H1 (cell line): ENCODE measurements at regions not wholly inside any gene's neighbourhood (a gene's known extent, or its start where the extent isn't known, plus 50 kb on each side); places are given as distances from the start of the nearest gene placed in this dataset.

Experiments used
- CTCF ChIA-PET: fragments of 300-600 bp; sonication (Branson Sonifier 250); formaldehyde crosslinking; loops from one replicate; lab custom pipeline; 2021; ENCODE audit not compliant: partially characterized antibody; lab: Charles Lee
- POLR2A ChIA-PET: fragments of 300-600 bp; sonication (Branson Sonifier 250); formaldehyde crosslinking; loops from one replicate; lab custom pipeline; 2021; ENCODE audit warnings: inconsistent platforms; ENCODE audit not compliant: partially characterized antibody; lab: Charles Lee
- DNase-seq, 2 experiments: peaks; one replicate each; pipeline versions ENCODE4 v3.0.0 to v3.0.0-alpha.2; 2010 to 2022; ENCODE audit warnings: low spot score in 2 of 2, low read depth in 1 of 2, mixed read lengths in 1 of 2
- FAIRE-seq: peaks from 2 replicates; lab custom pipeline; 2011; peaks lifted over from hg19 to GRCh38; lab: Jason Lieb, UNC
- H2AFZ ChIP-seq: 2 replicates; pipeline ENCODE4 v1.8.1; 2012; ENCODE audit warnings: low read length, inconsistent platforms
- H2AK5ac ChIP-seq: 2 replicates; pipeline ENCODE4 v1.6.1; 2013; ENCODE audit warnings: low read depth, low read length
- H2BK120ac ChIP-seq: replicated peaks from 2 replicates; pipeline ENCODE3; 2013; ENCODE audit warnings: low read depth, low read length, inconsistent platforms
- H2BK12ac ChIP-seq: 2 replicates; pipeline ENCODE4 v1.6.1; 2013; ENCODE audit warnings: low read depth, low read length
- H2BK15ac ChIP-seq: 2 replicates; pipeline ENCODE4 v1.6.1; 2013; ENCODE audit warnings: low read length
- H2BK20ac ChIP-seq: 2 replicates; pipeline ENCODE4 v1.6.1; 2013; ENCODE audit warnings: low read length
- H2BK5ac ChIP-seq: 2 replicates; pipeline ENCODE4 v1.6.1; 2013; ENCODE audit warnings: low read depth, low read length
- H3K14ac ChIP-seq: 2 replicates; pipeline ENCODE4 v1.6.1; 2013; ENCODE audit warnings: inconsistent platforms; ENCODE audit not compliant: insufficient read length
- H3K18ac ChIP-seq: 2 replicates; pipeline ENCODE4 v1.6.1; 2013; ENCODE audit warnings: low read length; ENCODE audit errors: extremely low read depth
- H3K23ac ChIP-seq: 2 replicates; pipeline ENCODE4 v1.6.1; 2013; ENCODE audit warnings: inconsistent platforms; ENCODE audit not compliant: insufficient read length
- H3K23me2 ChIP-seq: 2 replicates; pipeline ENCODE4 v1.6.1; 2013; ENCODE audit warnings: low read depth, low read length
- H3K27ac ChIP-seq: 2 replicates; pipeline ENCODE4 v1.6.1; 2011; ENCODE audit warnings: low read depth, low read length, inconsistent platforms
- H3K27me3 ChIP-seq, 4 experiments: replicated peaks in 1 of 4; 1 replicate in 1 of 4; 2 replicates in 3 of 4; pipeline versions ENCODE4 v1.6.1 to v1.8.1; 2011 to 2013; ENCODE audit warnings: low read length in 3 of 4, mild to moderate bottlenecking in 3 of 4, inconsistent platforms in 2 of 4, mixed read lengths in 2 of 4, moderate library complexity in 1 of 4; ENCODE audit not compliant: control insufficient read depth in 3 of 4, insufficient read depth in 3 of 4; ENCODE audit errors: extremely low read depth in 1 of 4
- H3K36me3 ChIP-seq, 4 experiments: 2 replicates each; pipeline versions ENCODE4 v1.6.1 to v1.8.1; 2011 to 2013; ENCODE audit warnings: mild to moderate bottlenecking in 4 of 4, low read length in 3 of 4, moderate library complexity in 2 of 4, control low read depth in 1 of 4, inconsistent platforms in 1 of 4; ENCODE audit not compliant: insufficient read depth in 4 of 4, control insufficient read depth in 2 of 4
- H3K4ac ChIP-seq: replicated peaks from 2 replicates; pipeline ENCODE3; 2013; ENCODE audit warnings: low read length, low read depth, mixed read lengths, inconsistent platforms; ENCODE audit not compliant: insufficient read length
- H3K4me1 ChIP-seq, 4 experiments: replicated peaks in 1 of 4; 1 replicate in 1 of 4; 2 replicates in 3 of 4; pipeline versions ENCODE4 v1.6.1 to v1.8.1; 2011 to 2013; ENCODE audit warnings: low read length in 3 of 4, inconsistent platforms in 2 of 4, mixed read lengths in 1 of 4; ENCODE audit not compliant: insufficient read depth in 4 of 4, control insufficient read depth in 3 of 4
- H3K4me2 ChIP-seq, 2 experiments: 2 replicates each; pipeline versions ENCODE4 v1.6.1 to v1.8.1; 2011 to 2013; ENCODE audit warnings: low read depth in 2 of 2, low read length in 2 of 2, control low read depth in 1 of 2, inconsistent platforms in 1 of 2, mild to moderate bottlenecking in 1 of 2; ENCODE audit not compliant: insufficient read depth in 1 of 2
- H3K4me3 ChIP-seq, 4 experiments: fragments of 200-600, 300-600 bp in 1 of 4; sonication (generic), shearing (Covaris generic), sonication (Bioruptor Twin) in 1 of 4; 2 replicates each; pipeline versions ENCODE4 v1.5.1 to v1.8.1; 2011 to 2016; ENCODE audit warnings: low read length in 4 of 4, low read depth in 3 of 4, control low read depth in 2 of 4, inconsistent platforms in 2 of 4, mild to moderate bottlenecking in 2 of 4, mixed read lengths in 1 of 4, moderate library complexity in 1 of 4; ENCODE audit not compliant: insufficient read depth in 2 of 4; ENCODE audit errors: extremely low read depth in 1 of 4
- H3K56ac ChIP-seq: replicated peaks from 2 replicates; pipeline ENCODE3; 2013; ENCODE audit warnings: low read depth, mild to moderate bottlenecking, mixed read lengths, low read length, inconsistent platforms; ENCODE audit not compliant: insufficient read length
- H3K79me1 ChIP-seq: 2 replicates; pipeline ENCODE4 v1.6.1; 2013; ENCODE audit warnings: low read depth, low read length, control low read depth
- H3K79me2 ChIP-seq, 2 experiments: 2 replicates each; pipeline versions ENCODE4 v1.6.1 to v1.8.1; 2012 to 2013; ENCODE audit warnings: low read length in 2 of 2, mild to moderate bottlenecking in 2 of 2, inconsistent platforms in 1 of 2; ENCODE audit not compliant: insufficient read depth in 2 of 2, control insufficient read depth in 1 of 2
- H3K9ac ChIP-seq, 4 experiments: replicated peaks in 1 of 4; 1 replicate in 1 of 4; 2 replicates in 3 of 4; pipeline versions ENCODE4 v1.6.1 to v1.8.1; 2011 to 2013; ENCODE audit warnings: low read depth in 3 of 4, low read length in 3 of 4, control low read depth in 2 of 4, mild to moderate bottlenecking in 2 of 4, moderate library complexity in 2 of 4, inconsistent platforms in 1 of 4; ENCODE audit errors: extremely low read depth in 1 of 4
- H3K9me3 ChIP-seq, 2 experiments: 2 replicates each; pipeline versions ENCODE4 v1.6.1 to v1.8.1; 2012 to 2013; ENCODE audit warnings: mild to moderate bottlenecking in 2 of 2, moderate library complexity in 2 of 2, control low read depth in 1 of 2, inconsistent platforms in 1 of 2, low read depth in 1 of 2, low read length in 1 of 2, mixed read lengths in 1 of 2; ENCODE audit not compliant: insufficient read depth in 2 of 2
- H4K20me1 ChIP-seq, 2 experiments: replicated peaks in 1 of 2; 2 replicates each; pipeline versions ENCODE3 to v1.8.1; 2011 to 2013; ENCODE audit warnings: inconsistent platforms in 2 of 2, low read length in 2 of 2, mild to moderate bottlenecking in 1 of 2; ENCODE audit not compliant: insufficient read depth in 2 of 2, control insufficient read depth in 1 of 2
- H4K5ac ChIP-seq: 2 replicates; pipeline ENCODE4 v1.6.1; 2013; ENCODE audit warnings: low read length, low read depth, mixed read lengths, inconsistent platforms; ENCODE audit not compliant: insufficient read length
- H4K8ac ChIP-seq: 2 replicates; pipeline ENCODE4 v1.8.0; 2013; ENCODE audit warnings: mild to moderate bottlenecking, moderate library complexity, low read length, inconsistent platforms; ENCODE audit not compliant: insufficient read depth; ENCODE audit errors: extremely low read depth
- H4K91ac ChIP-seq: replicated peaks from 2 replicates; pipeline ENCODE3; 2013; ENCODE audit warnings: low read length, mixed read lengths, inconsistent platforms; ENCODE audit not compliant: insufficient read length
- BACH1 ChIP-seq: IDR thresholded peaks from 2 replicates; pipeline ENCODE4 v1.6.1; 2012; ENCODE audit warnings: low read length, improper control_type of control experiment
- GTF2F1 ChIP-seq: IDR thresholded peaks from 2 replicates; pipeline ENCODE4 v1.6.1; 2012; ENCODE audit warnings: low read depth, low read length, improper control_type of control experiment, borderline replicate concordance
- RFX5 ChIP-seq: IDR thresholded peaks from 2 replicates; pipeline ENCODE4 v1.6.1; 2011; ENCODE audit warnings: low read depth, low read length, improper control_type of control experiment, borderline replicate concordance
- SIN3A ChIP-seq, 2 experiments: IDR thresholded peaks in 1 of 2; conservative IDR thresholded peaks in 1 of 2; 2 replicates each; pipeline ENCODE4 v1.6.1; 2011 to 2012; ENCODE audit warnings: low read length in 2 of 2, improper control_type of control experiment in 1 of 2, low read depth in 1 of 2, mild to moderate bottlenecking in 1 of 2
- SP2 ChIP-seq: IDR thresholded peaks from 2 replicates; pipeline ENCODE4 v1.6.1; 2012; ENCODE audit warnings: mild to moderate bottlenecking, low read length, inconsistent platforms
- ZNF274 ChIP-seq: IDR thresholded peaks from 2 replicates; pipeline ENCODE4 v1.7.0; 2012; ENCODE audit warnings: low read length, borderline replicate concordance; ENCODE audit errors: extremely low read depth
- WGBS, 2 experiments: shearing (Covaris generic) in 1 of 2; methylation state at CpG; one replicate each; pipeline versions ENCODE4 v1.1.6 to v1.1.7; 2013 to 2015; ENCODE audit warnings: low lambda C conversion rate in 2 of 2, mixed read lengths in 2 of 2, inconsistent platforms in 1 of 2, low coverage in 1 of 2, missing lambda C conversion rate in 1 of 2; ENCODE audit not compliant: insufficient replicate concordance in 2 of 2, insufficient coverage in 1 of 2, insufficient read length in 1 of 2; ENCODE audit errors: extremely low coverage in 1 of 2, missing lambda C conversion rate in 1 of 2; 5-methylcytosine and 5-hydroxymethylcytosine counted together

- no peaks in the 10 kb centered on the region; a peak in 3 of 7 replicates for H3K27me3 ChIP-seq
- no peak overlapping the region for H2BK5ac ChIP-seq
- no peak overlapping the region for H3K4ac ChIP-seq
- no peak overlapping the region for H2BK20ac ChIP-seq
- no peaks in the 10 kb centered on the region for H4K20me1 ChIP-seq
- H2AK5ac ChIP-seq = no peak overlapping the region
- H3K9me3 ChIP-seq = peaks cover 5 to 18% of the 10 kb centered on the region in 2 experiments; a peak in 2 of 4 replicates
- no peaks in the 10 kb centered on the region for H3K79me2 ChIP-seq
- H4K5ac ChIP-seq = no peak overlapping the region
- peaks cover 0 to 4% (median 2%) of the 10 kb centered on the region in 4 experiments; a peak in 4 of 7 replicates for H3K4me1 ChIP-seq
- ChIA-PET CTCF (interaction anchor here (1.1 to 1.5 kb wide), 3 partner anchors 54 to 272 kb away, joined by 3 to 9 read pairs (median 6); no protein-coding TSS in a partner anchor), POLR2A (interaction anchor here (0.8 kb wide), 1 partner anchor 15 kb away, joined by 3 read pairs; no protein-coding TSS in a partner anchor)
- no peak overlapping the region for H4K8ac ChIP-seq
- no peak overlapping the region for H2BK15ac ChIP-seq
- FAIRE-seq (no peak), DNase-seq (no peak)
- no peak overlapping the region for H3K27ac ChIP-seq
- H4K91ac ChIP-seq = no peak overlapping the region
- no peak overlapping the region for H2BK12ac ChIP-seq
- no peak overlapping the region for H2BK120ac ChIP-seq
- H3K23me2 ChIP-seq = no peaks in the 10 kb centered on the region
- no peak overlapping the region for H3K4me3 ChIP-seq
- no peak overlapping the region for H2AFZ ChIP-seq
- no peak overlapping the region for H3K4me2 ChIP-seq
- H3K9ac ChIP-seq = no peak overlapping the region
- no peak overlapping the region for H3K23ac ChIP-seq
- H3K18ac ChIP-seq = no peak overlapping the region
- WGBS, 2 experiments = 85% methylated on average over 1 of the region's 1 CpG; no CpG with 5 or more reads in 1 of the 2 experiments
- H3K79me1 ChIP-seq = no peaks in the 10 kb centered on the region
- TF ChIP-seq BACH1 = no peak
- no peak for TF ChIP-seq GTF2F1
- TF ChIP-seq SP2 = no peak
- no peak for TF ChIP-seq ZNF274
- no peak for TF ChIP-seq RFX5
- TF ChIP-seq SIN3A (conservative IDR thresholded peaks at IDR 0.05 in 1 of 2, IDR thresholded peaks at IDR 0.05 in 1 of 2; ENCODE audit: low read depth in 1 of 2, low read length in 2 of 2) = no peak
- no peak overlapping the region for H3K56ac ChIP-seq
- no peaks in the 10 kb centered on the region; a peak in 1 of 8 replicates for H3K36me3 ChIP-seq
- no peak overlapping the region for H3K14ac ChIP-seq
These were observed 167.3 kb upstream of the TMCC3 start for GRCh38 chr12:94817695-94818075.
